ENCODE measurements at regions not wholly inside any gene's neighbourhood (a gene's known extent, or its start where the extent isn't known, plus 50 kb on each side); places are given as distances from the start of the nearest gene placed in this dataset.
"Not testable (repeated sequence)": the region's sequence is repeated elsewhere in the genome, so short reads cannot be mapped to it uniquely, and the experiment has no call there.

- Mint-ChIP-seq H3K27ac (ENCODE audit: low read depth) (no peak overlapping the region), H3K27me3 (no peaks in the 10 kb centered on the region), H3K4me3 (no peak overlapping the region), H3K4me1 (no peaks in the 10 kb centered on the region), H3K36me3 (ENCODE audit: insufficient read depth) (no peaks in the 10 kb centered on the region), H3K9me3 (no peaks in the 10 kb centered on the region)
- DNase-seq (ENCODE audit: low spot score in 2 of 2) (no peak), ATAC-seq (replicated peaks; ENCODE audit: extremely low read depth, poor library complexity, severe bottlenecking) (no peak)
Measured at GRCh38 chr9:22170556-22170955, 161.5 kb upstream of the CDKN2B start.

DNA sequence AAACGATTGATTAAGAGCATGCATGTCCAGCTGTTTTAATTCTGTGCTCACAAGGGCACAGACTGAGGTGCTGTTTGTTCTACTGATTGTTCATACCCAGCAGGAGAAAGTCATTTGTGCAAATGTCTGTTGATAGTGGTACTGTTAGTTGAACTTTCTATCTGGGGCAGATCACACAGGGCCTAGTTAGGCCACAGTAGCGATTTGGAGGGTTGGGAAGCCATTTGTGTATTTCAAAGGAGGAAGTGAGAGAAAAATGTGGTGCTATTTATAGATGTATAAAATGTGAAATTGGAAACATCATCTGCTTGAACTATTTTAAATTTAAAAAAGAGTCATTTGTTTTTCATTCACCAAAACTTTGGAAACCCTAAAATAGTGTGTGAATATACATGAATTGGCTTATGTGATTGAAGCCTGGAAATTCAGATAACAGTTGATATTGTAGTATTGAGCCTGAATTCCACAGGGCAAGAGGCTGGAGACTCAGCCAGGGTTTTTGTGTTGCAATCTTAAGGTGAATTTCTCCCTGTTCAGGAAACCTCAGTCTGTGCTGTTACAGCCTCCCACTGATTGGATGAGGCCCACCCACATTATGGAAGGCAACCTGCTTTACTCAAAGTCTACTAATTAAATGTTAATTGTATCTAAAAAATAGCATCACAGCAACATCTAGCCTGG, 162.0 kb upstream of the CDKN2B start:
- Mint-ChIP-seq H3K36me3 (ENCODE audit: insufficient read depth) (no peaks in the 10 kb centered on the region), H3K4me3 (no peak overlapping the region), H3K27me3 (peaks cover 4% of the 10 kb centered on the region), H3K9me3 (no peaks in the 10 kb centered on the region), H3K4me1 (peaks cover 2% of the 10 kb centered on the region), H3K27ac (ENCODE audit: low read depth) (no peak overlapping the region)
- DNase-seq (ENCODE audit: low spot score in 2 of 2) (no peak), ATAC-seq (replicated peaks; ENCODE audit: extremely low read depth, poor library complexity, severe bottlenecking) (no peak)

GRCh38 chr9:22171691-22172090, 162.6 kb upstream of the CDKN2B start:
- H3K27me3 Mint-ChIP-seq = peaks cover 10% of the 10 kb centered on the region
- peaks cover 6% of the 10 kb centered on the region for H3K4me1 Mint-ChIP-seq
- no peak overlapping the region for H3K27ac Mint-ChIP-seq (ENCODE audit: low read depth)
- no peak for ATAC-seq (replicated peaks; ENCODE audit: extremely low read depth, poor library complexity, severe bottlenecking)
- H3K9me3 Mint-ChIP-seq = no peaks in the 10 kb centered on the region
- H3K4me3 Mint-ChIP-seq = no peak overlapping the region
- H3K36me3 Mint-ChIP-seq (ENCODE audit: insufficient read depth) = no peaks in the 10 kb centered on the region
- no peak for DNase-seq (ENCODE audit: low spot score in 2 of 2)

GRCh38 chr9:22173908-22174307, 164.8 kb upstream of the CDKN2B start:
- DNase-seq (ENCODE audit: low spot score in 2 of 2) (no peak), ATAC-seq (replicated peaks; ENCODE audit: extremely low read depth, poor library complexity, severe bottlenecking) (no peak)
- Mint-ChIP-seq H3K27me3 (peaks cover 17% of the 10 kb centered on the region), H3K36me3 (ENCODE audit: insufficient read depth) (no peaks in the 10 kb centered on the region), H3K4me3 (no peak overlapping the region), H3K4me1 (peaks cover 6% of the 10 kb centered on the region), H3K27ac (ENCODE audit: low read depth) (no peak overlapping the region), H3K9me3 (peaks cover 5% of the 10 kb centered on the region)

GRCh38 chr9:22175972-22176545, 167.0 kb upstream of the CDKN2B start:
- peaks cover 5% of the 10 kb centered on the region for H3K9me3 Mint-ChIP-seq
- no peak overlapping the region for H3K27ac Mint-ChIP-seq (ENCODE audit: low read depth)
- H3K4me1 Mint-ChIP-seq = peaks cover 6% of the 10 kb centered on the region
- H3K4me3 Mint-ChIP-seq = no peak overlapping the region
- DNase-seq (ENCODE audit: low spot score in 2 of 2) (no peak), ATAC-seq (replicated peaks; ENCODE audit: extremely low read depth, poor library complexity, severe bottlenecking) (no peak)
- H3K27me3 Mint-ChIP-seq = peaks cover 39% of the 10 kb centered on the region
- no peaks in the 10 kb centered on the region for H3K36me3 Mint-ChIP-seq (ENCODE audit: insufficient read depth)

DNA sequence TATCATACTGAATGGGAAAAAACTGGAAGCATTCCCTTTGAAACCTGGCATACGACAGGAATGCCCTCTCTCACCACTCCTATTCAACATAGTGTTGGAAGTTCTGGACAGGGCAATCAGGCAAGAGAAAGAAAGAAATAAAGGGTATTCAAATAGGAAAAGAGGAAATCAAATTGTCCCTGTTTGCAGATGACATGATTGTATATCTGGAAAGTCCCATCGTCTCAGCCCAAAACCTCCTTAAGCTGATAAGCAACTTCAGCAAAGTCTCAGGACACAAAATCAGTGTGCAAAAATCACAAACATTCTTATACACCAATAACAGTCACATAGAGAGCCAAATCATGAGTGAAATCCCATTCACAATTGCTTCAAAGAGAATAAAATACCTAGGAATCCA, 171.9 kb upstream of the CDKN2B start:
- H3K27ac Mint-ChIP-seq (ENCODE audit: low read depth); H3K4me3 Mint-ChIP-seq; H3K4me1 Mint-ChIP-seq; DNase-seq (ENCODE audit: low spot score in 2 of 2); ATAC-seq (replicated peaks; ENCODE audit: extremely low read depth, poor library complexity, severe bottlenecking); H3K9me3 Mint-ChIP-seq; H3K36me3 Mint-ChIP-seq (ENCODE audit: insufficient read depth): not testable (repeated sequence)
- peaks cover 42% of the 10 kb centered on the region for H3K27me3 Mint-ChIP-seq

- Mint-ChIP-seq H3K36me3 (ENCODE audit: insufficient read depth) (no peaks in the 10 kb centered on the region), H3K9me3 (no peaks in the 10 kb centered on the region), H3K4me1 (no peaks in the 10 kb centered on the region), H3K4me3 (no peak overlapping the region), H3K27ac (ENCODE audit: low read depth) (no peak overlapping the region), H3K27me3 (peaks cover 14% of the 10 kb centered on the region)
- no peak for DNase-seq (ENCODE audit: low spot score in 2 of 2)
- ATAC-seq (replicated peaks; ENCODE audit: extremely low read depth, poor library complexity, severe bottlenecking) = no peak
Measured at GRCh38 chr9:22189471-22189870, 180.4 kb upstream of the CDKN2B start.

DNA sequence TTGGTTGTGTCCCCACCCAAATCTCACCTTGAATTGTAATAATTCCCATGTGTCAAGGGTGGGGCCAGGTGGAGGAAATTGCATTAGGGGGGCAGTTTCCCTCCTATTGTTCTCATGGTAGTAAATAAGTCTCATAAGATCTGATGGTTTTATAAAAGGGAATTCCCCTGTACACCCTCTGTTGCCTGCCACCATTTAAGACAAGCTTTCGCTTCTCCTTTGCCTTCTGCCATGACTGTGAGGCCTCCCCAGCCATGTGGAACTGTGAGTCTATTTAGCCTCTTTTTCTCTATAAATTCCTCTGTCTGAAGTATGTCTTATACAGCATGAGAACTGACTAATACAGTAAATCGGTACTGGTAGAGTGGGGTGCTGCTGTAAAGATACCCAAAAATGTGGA, 187.9 kb upstream of the CDKN2B start:
- H3K27me3 Mint-ChIP-seq = peaks cover 39% of the 10 kb centered on the region
- ATAC-seq (replicated peaks; ENCODE audit: extremely low read depth, poor library complexity, severe bottlenecking); H3K27ac Mint-ChIP-seq (ENCODE audit: low read depth); H3K36me3 Mint-ChIP-seq (ENCODE audit: insufficient read depth); H3K4me3 Mint-ChIP-seq; H3K9me3 Mint-ChIP-seq; H3K4me1 Mint-ChIP-seq; DNase-seq (ENCODE audit: low spot score in 2 of 2): not testable (repeated sequence)

DNA sequence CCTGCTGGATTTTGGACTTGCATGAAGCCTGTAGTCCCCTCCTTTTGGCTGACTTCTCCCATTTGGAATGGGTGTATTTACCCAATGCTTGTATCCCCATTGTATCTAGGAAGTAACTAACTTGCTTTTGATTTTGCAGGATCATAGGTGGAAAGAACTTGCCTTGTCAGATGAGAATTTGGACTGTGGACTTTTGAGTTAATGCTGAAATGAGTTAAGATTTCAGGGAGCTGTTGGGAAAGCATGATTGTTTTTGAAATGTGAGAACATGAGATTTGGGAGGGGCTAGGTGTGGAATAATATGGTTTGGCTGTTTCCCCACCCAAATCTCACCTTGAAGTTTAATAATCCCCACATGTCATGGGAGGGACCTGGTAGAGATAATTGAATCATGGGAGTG, 189.6 kb upstream of the CDKN2B start:
- H3K27me3 Mint-ChIP-seq = peaks cover 50% of the 10 kb centered on the region
- H3K36me3 Mint-ChIP-seq (ENCODE audit: insufficient read depth) = no peaks in the 10 kb centered on the region
- no peaks in the 10 kb centered on the region for H3K4me1 Mint-ChIP-seq
- H3K27ac Mint-ChIP-seq (ENCODE audit: low read depth) = no peak overlapping the region
- no peaks in the 10 kb centered on the region for H3K9me3 Mint-ChIP-seq
- no peak for ATAC-seq (replicated peaks; ENCODE audit: extremely low read depth, poor library complexity, severe bottlenecking)
- DNase-seq (ENCODE audit: low spot score in 2 of 2) = no peak
- no peak overlapping the region for H3K4me3 Mint-ChIP-seq

DNA sequence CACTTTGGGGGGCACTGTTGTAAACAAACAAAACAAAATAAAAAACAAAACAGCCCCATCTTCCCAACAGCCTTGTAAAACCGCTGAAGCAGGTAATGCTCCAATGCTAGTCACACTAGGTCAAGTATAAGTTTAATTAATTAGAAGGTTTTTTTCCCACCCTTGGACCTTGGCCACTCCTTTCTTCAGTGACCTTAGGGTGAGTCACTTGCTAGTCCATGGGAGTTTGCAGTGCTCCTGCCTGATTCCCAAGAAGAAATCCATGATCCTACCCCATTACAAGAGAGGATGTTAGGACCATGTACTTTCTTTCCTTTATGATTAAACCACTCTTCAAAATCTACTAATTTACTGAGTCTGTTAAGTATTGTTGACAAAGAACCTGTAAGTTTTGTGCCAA, 192.2 kb upstream of the CDKN2B start:
- DNase-seq (ENCODE audit: low spot score in 2 of 2) = no peak
- H3K36me3 Mint-ChIP-seq (ENCODE audit: insufficient read depth) = no peaks in the 10 kb centered on the region
- H3K27ac Mint-ChIP-seq (ENCODE audit: low read depth) = no peak overlapping the region
- no peak for ATAC-seq (replicated peaks; ENCODE audit: extremely low read depth, poor library complexity, severe bottlenecking)
- no peaks in the 10 kb centered on the region for H3K9me3 Mint-ChIP-seq
- H3K27me3 Mint-ChIP-seq = peaks cover 47% of the 10 kb centered on the region
- no peaks in the 10 kb centered on the region for H3K4me1 Mint-ChIP-seq
- H3K4me3 Mint-ChIP-seq = no peak overlapping the region

- DNase-seq (ENCODE audit: low spot score in 2 of 2) (no peak), ATAC-seq (replicated peaks; ENCODE audit: extremely low read depth, poor library complexity, severe bottlenecking) (no peak)
- H3K4me1 Mint-ChIP-seq = peaks cover 3% of the 10 kb centered on the region
- no peak overlapping the region for H3K27ac Mint-ChIP-seq (ENCODE audit: low read depth)
- H3K36me3 Mint-ChIP-seq (ENCODE audit: insufficient read depth) = no peaks in the 10 kb centered on the region
- H3K9me3 Mint-ChIP-seq = no peaks in the 10 kb centered on the region
- H3K4me3 Mint-ChIP-seq = no peak overlapping the region
- peaks cover 28% of the 10 kb centered on the region for H3K27me3 Mint-ChIP-seq
Measured at GRCh38 chr9:22203371-22204138, 194.4 kb upstream of the CDKN2B start.

DNA sequence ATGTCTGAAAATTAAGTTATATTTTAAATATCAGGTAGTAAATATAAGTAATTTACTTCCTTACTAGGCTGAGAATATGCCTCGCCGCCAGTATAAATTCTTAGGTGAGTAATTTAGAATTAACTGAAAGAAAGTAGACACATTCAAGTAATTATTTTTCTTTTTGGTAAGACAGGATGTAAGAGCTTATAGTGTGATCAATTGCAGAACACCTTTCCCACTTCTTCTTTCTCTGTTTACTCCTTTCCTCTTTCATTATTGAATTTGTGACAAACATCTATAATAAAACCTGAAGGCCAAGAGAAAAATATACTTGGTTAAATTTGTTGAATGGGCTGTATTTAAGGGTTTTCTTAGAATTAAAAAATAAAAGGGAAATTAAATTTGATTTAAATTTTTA, 195.1 kb upstream of the CDKN2B start:
- peaks cover 10% of the 10 kb centered on the region for H3K4me1 Mint-ChIP-seq
- ATAC-seq (replicated peaks; ENCODE audit: extremely low read depth, poor library complexity, severe bottlenecking) = no peak
- peaks cover 21% of the 10 kb centered on the region for H3K27me3 Mint-ChIP-seq

GRCh38 chr9:22206833-22207232, 197.7 kb upstream of the CDKN2B start:
- Mint-ChIP-seq H3K27ac (ENCODE audit: low read depth) (no peak overlapping the region), H3K4me3 (no peak overlapping the region), H3K36me3 (ENCODE audit: insufficient read depth) (peaks cover 2% of the 10 kb centered on the region), H3K27me3 (peaks cover 13% of the 10 kb centered on the region), H3K9me3 (no peaks in the 10 kb centered on the region), H3K4me1 (peaks cover 12% of the 10 kb centered on the region)
- ATAC-seq (replicated peaks; ENCODE audit: extremely low read depth, poor library complexity, severe bottlenecking) (no peak), DNase-seq (ENCODE audit: low spot score in 2 of 2) (no peak)

More for the DNA sequence above, 195.1 kb upstream of the CDKN2B start:
- H3K4me3 Mint-ChIP-seq = no peak overlapping the region
- DNase-seq (ENCODE audit: low spot score in 2 of 2) = no peak
- peaks cover 2% of the 10 kb centered on the region for H3K36me3 Mint-ChIP-seq (ENCODE audit: insufficient read depth)
- H3K27ac Mint-ChIP-seq (ENCODE audit: low read depth) = no peak overlapping the region
- no peaks in the 10 kb centered on the region for H3K9me3 Mint-ChIP-seq

All from central memory CD8-positive, alpha-beta T cell (primary cell).